ENCODE measurements at regions not wholly inside any gene's neighbourhood (a gene's known extent, or its start where the extent isn't known, plus 50 kb on each side); places are given as distances from the start of the nearest gene placed in this dataset.

DNA sequence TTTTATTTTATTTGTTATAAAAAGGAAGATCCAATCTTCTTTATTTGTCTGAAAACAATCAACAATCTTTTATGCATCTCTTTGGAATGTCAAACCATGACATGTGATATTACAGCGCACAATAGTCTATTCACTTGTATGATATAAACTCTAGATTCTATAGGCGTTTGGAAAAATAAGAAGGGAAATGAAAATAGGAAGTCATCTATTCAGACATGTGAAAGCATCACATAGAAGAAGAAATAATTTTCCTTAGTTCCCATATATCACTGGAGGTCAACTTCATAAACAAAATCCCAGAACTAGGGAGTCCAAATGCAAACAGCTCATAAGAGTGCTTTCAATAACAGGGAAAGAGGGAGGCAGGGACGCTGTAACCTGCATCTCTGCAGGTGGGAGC, 139.5 kb upstream of the RASGEF1B start:
- TF ChIP-seq, protein P1, sequence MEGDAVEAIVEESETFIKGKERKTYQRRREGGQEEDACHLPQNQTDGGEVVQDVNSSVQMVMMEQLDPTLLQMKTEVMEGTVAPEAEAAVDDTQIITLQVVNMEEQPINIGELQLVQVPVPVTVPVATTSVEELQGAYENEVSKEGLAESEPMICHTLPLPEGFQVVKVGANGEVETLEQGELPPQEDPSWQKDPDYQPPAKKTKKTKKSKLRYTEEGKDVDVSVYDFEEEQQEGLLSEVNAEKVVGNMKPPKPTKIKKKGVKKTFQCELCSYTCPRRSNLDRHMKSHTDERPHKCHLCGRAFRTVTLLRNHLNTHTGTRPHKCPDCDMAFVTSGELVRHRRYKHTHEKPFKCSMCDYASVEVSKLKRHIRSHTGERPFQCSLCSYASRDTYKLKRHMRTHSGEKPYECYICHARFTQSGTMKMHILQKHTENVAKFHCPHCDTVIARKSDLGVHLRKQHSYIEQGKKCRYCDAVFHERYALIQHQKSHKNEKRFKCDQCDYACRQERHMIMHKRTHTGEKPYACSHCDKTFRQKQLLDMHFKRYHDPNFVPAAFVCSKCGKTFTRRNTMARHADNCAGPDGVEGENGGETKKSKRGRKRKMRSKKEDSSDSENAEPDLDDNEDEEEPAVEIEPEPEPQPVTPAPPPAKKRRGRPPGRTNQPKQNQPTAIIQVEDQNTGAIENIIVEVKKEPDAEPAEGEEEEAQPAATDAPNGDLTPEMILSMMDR (IDR thresholded peaks at IDR 0.05; ENCODE audit: control extremely low read depth in 1 of 3, insufficient read depth in 1 of 3, low read depth in 1 of 3, low read length in 3 of 3), result no peak
- TF ChIP-seq POLR2AphosphoS5 (IDR thresholded peaks at IDR 0.05; ENCODE audit: low read depth, low read length) (no peak), GABPA (IDR thresholded peaks at IDR 0.05; ENCODE audit: borderline replicate concordance, insufficient read depth, low read length) (no peak)
- TF ChIP-seq, protein P2, sequence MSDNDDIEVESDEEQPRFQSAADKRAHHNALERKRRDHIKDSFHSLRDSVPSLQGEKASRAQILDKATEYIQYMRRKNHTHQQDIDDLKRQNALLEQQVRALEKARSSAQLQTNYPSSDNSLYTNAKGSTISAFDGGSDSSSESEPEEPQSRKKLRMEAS (IDR thresholded peaks at IDR 0.05), result no peak

All from H1 (cell line).